HFFc6 (cell line): ENCODE measurements at regions not wholly inside any gene's neighbourhood (a gene's known extent, or its start where the extent isn't known, plus 50 kb on each side); places are given as distances from the start of the nearest gene placed in this dataset.

Source experiments
- DNase-seq: peaks from one replicate; pipeline ENCODE4 v3.0.0-alpha.2; 2018
- H3K27ac Mint-ChIP-seq: 2 replicates; pipeline ENCODE4 v1.8.0; 2020; ENCODE audit warnings: mild to moderate bottlenecking, mixed read lengths
- H3K27me3 Mint-ChIP-seq: 2 replicates; pipeline ENCODE4 v1.8.0; 2021; ENCODE audit warnings: mild to moderate bottlenecking, moderate library complexity, mixed read lengths; ENCODE audit not compliant: insufficient read depth
- H3K36me3 Mint-ChIP-seq: 2 replicates; pipeline ENCODE4 v1.8.0; 2021; ENCODE audit warnings: low read depth, mixed read lengths
- H3K4me1 Mint-ChIP-seq: 2 replicates; pipeline ENCODE4 v1.8.0; 2020; ENCODE audit warnings: low read depth, mixed read lengths
- H3K4me3 Mint-ChIP-seq: 2 replicates; pipeline ENCODE4 v1.8.0; 2020; ENCODE audit warnings: mild to moderate bottlenecking, moderate library complexity, mixed read lengths
- H3K9me3 Mint-ChIP-seq: 2 replicates; pipeline ENCODE4 v1.8.0; 2020; ENCODE audit warnings: mild to moderate bottlenecking, mixed read lengths
- TF ChIP-seq, protein P1 (sequence below): fragments of 200-600 bp; sonication (generic); IDR thresholded peaks from 2 replicates; pipeline ENCODE4 v1.5.0; 2021; ENCODE audit warnings: antibody characterized with exemption, mild to moderate bottlenecking

DNA sequence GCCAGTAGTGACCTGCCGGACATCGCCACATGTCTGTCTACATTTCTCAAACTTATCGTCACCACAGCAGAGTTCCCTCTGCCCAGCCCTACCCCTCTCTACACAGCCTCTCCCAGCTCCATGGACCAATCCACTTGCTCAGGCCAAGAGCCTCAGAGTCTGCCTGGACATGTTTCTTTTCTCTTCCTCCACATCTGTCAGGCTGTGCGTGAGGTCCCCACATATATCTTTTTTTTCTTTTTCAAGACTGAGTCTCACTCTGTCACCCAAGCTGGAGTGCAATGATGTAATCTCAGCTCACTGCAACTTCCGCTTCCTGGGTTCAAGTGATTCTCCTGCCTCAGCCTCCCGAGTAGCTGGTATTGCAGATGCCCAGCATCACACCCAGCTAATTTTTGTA, 62.7 kb upstream of the GGTA1 start:
- no peak overlapping the region for H3K4me3 Mint-ChIP-seq
- peaks cover 46% of the 10 kb centered on the region for H3K4me1 Mint-ChIP-seq
- no peak overlapping the region for H3K27ac Mint-ChIP-seq
- TF ChIP-seq, protein P1, sequence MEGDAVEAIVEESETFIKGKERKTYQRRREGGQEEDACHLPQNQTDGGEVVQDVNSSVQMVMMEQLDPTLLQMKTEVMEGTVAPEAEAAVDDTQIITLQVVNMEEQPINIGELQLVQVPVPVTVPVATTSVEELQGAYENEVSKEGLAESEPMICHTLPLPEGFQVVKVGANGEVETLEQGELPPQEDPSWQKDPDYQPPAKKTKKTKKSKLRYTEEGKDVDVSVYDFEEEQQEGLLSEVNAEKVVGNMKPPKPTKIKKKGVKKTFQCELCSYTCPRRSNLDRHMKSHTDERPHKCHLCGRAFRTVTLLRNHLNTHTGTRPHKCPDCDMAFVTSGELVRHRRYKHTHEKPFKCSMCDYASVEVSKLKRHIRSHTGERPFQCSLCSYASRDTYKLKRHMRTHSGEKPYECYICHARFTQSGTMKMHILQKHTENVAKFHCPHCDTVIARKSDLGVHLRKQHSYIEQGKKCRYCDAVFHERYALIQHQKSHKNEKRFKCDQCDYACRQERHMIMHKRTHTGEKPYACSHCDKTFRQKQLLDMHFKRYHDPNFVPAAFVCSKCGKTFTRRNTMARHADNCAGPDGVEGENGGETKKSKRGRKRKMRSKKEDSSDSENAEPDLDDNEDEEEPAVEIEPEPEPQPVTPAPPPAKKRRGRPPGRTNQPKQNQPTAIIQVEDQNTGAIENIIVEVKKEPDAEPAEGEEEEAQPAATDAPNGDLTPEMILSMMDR, result no peak
- no peaks in the 10 kb centered on the region for H3K36me3 Mint-ChIP-seq
- H3K9me3 Mint-ChIP-seq, result no peaks in the 10 kb centered on the region
- H3K27me3 Mint-ChIP-seq, result peaks cover 11% of the 10 kb centered on the region
- DNase-seq, result no peak

- Mint-ChIP-seq H3K4me1 (peaks cover 44% of the 10 kb centered on the region), H3K36me3 (no peaks in the 10 kb centered on the region), H3K4me3 (no peak overlapping the region), H3K9me3 (no peaks in the 10 kb centered on the region), H3K27ac (no peak overlapping the region), H3K27me3 (peaks cover 10% of the 10 kb centered on the region)
- no peak for DNase-seq
- TF ChIP-seq, protein P1, result no peak
Observed at GRCh38 chr9:121563425-121563824, 63.8 kb upstream of the GGTA1 start.

DNA sequence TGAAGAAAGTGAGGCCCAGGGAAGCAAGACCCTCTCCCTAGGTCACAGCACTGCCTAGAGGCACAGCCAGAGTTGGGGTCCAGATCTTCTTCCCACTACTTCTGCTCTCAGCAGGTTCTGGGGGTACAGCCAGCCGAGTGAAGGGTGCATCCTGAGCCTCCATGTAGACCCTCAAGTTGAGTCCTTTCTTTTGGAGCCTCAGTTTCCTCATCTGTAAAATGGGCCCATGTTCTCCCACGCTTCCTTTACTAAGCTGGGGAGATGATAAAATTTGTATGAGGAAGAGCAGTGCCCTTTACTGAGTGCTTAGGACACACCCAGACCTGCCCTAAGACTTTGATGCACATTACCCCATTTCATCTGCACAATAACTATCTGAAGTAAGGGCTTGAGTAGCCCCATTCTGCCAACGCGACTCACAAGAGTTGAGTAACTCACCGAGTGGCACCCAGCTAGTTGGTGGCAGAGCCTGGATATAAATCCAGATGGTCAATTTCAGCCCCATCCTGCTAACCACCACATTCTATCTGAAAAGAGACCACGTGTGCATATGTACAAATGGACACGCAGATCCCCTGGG, 64.3 kb upstream of the GGTA1 start:
- peaks cover 10% of the 10 kb centered on the region for H3K27me3 Mint-ChIP-seq
- H3K4me1 Mint-ChIP-seq, result peaks cover 44% of the 10 kb centered on the region
- H3K36me3 Mint-ChIP-seq, result no peaks in the 10 kb centered on the region
- DNase-seq, result no peak
- H3K27ac Mint-ChIP-seq, result no peak overlapping the region
- TF ChIP-seq, protein P1, result no peak
- no peaks in the 10 kb centered on the region for H3K9me3 Mint-ChIP-seq
- H3K4me3 Mint-ChIP-seq, result no peak overlapping the region

GRCh38 chr9:121564504-121565260, 65.0 kb upstream of the GGTA1 start:
- TF ChIP-seq, protein P1, result no peak
- H3K27ac Mint-ChIP-seq, result no peak overlapping the region
- H3K36me3 Mint-ChIP-seq, result no peaks in the 10 kb centered on the region
- peaks cover 10% of the 10 kb centered on the region for H3K27me3 Mint-ChIP-seq
- no peak for DNase-seq
- no peak overlapping the region for H3K4me3 Mint-ChIP-seq
- peaks cover 44% of the 10 kb centered on the region for H3K4me1 Mint-ChIP-seq
- H3K9me3 Mint-ChIP-seq, result no peaks in the 10 kb centered on the region

DNA sequence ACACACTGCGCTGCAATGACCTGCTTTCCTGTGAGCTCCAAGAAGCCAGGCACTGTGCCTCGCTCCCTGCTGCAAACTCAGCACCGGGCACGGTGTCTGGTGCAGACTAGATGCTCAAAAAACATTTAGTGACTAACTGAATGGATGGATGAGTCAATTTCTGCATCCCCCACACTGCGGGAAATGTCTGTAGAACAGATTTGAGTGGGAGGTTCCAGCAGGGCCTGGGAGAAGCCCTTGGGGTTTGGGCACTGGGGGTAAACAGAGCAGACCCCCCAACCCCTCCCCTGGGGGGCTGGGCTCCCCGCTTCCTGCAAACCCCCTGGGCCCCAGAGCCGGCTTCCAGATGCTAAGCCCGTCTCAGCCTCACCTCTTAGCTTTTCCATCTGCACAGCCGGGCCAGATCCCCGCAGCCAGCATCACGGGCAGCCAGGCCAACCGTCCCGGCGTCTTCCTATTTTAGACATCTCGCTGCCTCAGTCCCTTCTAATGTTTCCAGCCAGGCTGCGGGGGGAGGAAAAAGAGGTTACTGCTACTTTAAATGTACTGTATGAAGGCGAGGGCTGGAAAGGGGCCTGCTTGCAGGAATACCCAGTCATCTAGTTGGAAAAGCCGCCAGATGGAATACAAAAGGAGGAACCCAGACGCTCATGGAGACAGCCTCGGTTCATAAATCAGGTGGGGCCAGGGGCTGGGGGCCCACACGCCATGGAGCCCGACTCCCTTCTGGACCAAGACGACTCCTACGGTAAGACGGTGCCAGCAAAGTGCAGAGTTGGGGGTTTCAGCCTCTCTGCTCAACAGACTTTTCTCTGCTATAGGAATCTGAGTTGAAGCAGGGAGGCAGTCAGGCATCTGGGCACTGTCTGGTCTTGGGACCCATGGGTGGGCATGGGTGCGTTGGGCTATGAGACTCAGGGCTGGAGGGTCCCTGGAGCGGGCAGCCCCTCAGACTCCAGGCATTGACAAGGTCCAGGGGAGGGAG, 67.1 kb upstream of the GGTA1 start:
- H3K36me3 Mint-ChIP-seq, result no peaks in the 10 kb centered on the region
- H3K4me3 Mint-ChIP-seq, result peak overlapping the region; percentile 75
- peaks cover 44% of the 10 kb centered on the region for H3K4me1 Mint-ChIP-seq
- TF ChIP-seq, protein P1, result no peak
- H3K27me3 Mint-ChIP-seq, result peaks cover 10% of the 10 kb centered on the region
- H3K27ac Mint-ChIP-seq, result peak overlapping the region; percentile 85
- H3K9me3 Mint-ChIP-seq, result no peaks in the 10 kb centered on the region
- DNase-seq, result peak; percentile 64
